Small intestine (tissue), 7 donors: ENCODE measurements at regions not wholly inside any gene's neighbourhood (a gene's known extent, or its start where the extent isn't known, plus 50 kb on each side); places are given as distances from the start of the nearest gene placed in this dataset.

Source experiments
- DNase-seq, 2 donors: peaks; one replicate each; pipeline versions ENCODE4 v3.0.0 to v3.0.0-alpha.2; 2013
- FAIRE-seq: peaks from 2 replicates; lab custom pipeline; 2012; peaks lifted over from hg19 to GRCh38; lab: Jason Lieb, UNC
- H3K27ac ChIP-seq, 3 donors: one replicate each; pipeline ENCODE4 v1.5.1; 2013; ENCODE audit warnings: low read length in 2 of 3, mild to moderate bottlenecking in 2 of 3, control low read depth in 1 of 3, inconsistent platforms in 1 of 3, low read depth in 1 of 3, moderate library complexity in 1 of 3
- H3K27me3 ChIP-seq, 3 donors: one replicate each; pipeline ENCODE4 v1.6.1; 2013; ENCODE audit warnings: low read length in 3 of 3, inconsistent platforms in 1 of 3; ENCODE audit not compliant: control insufficient read depth in 3 of 3, insufficient read depth in 3 of 3
- H3K36me3 ChIP-seq, 3 donors: one replicate each; pipeline ENCODE4 v1.6.1; 2013; ENCODE audit warnings: low read length in 3 of 3, inconsistent platforms in 1 of 3, low read depth in 1 of 3, mild to moderate bottlenecking in 1 of 3, moderate library complexity in 1 of 3; ENCODE audit not compliant: control insufficient read depth in 3 of 3, insufficient read depth in 2 of 3
- H3K4me1 ChIP-seq, 3 donors: one replicate each; pipeline ENCODE4 v1.6.1; 2013; ENCODE audit warnings: low read length in 2 of 3, inconsistent platforms in 1 of 3, low read depth in 1 of 3, mild to moderate bottlenecking in 1 of 3, moderate library complexity in 1 of 3; ENCODE audit not compliant: control insufficient read depth in 3 of 3, insufficient read depth in 2 of 3
- H3K4me3 ChIP-seq, 3 donors: one replicate each; pipeline ENCODE4 v1.5.1; 2013; ENCODE audit warnings: low read length in 3 of 3, control low read depth in 1 of 3, inconsistent platforms in 1 of 3, low read depth in 1 of 3, mild to moderate bottlenecking in 1 of 3, moderate library complexity in 1 of 3
- H3K9me3 ChIP-seq, 2 donors: one replicate each; pipeline ENCODE4 v1.6.1; 2013; ENCODE audit warnings: low read depth in 1 of 2, low read length in 1 of 2; ENCODE audit not compliant: control insufficient read depth in 2 of 2, insufficient read depth in 1 of 2
- WGBS, 3 donors: extraction: QIAGEN DNeasy Blood & Tissue Kit; methylation state at CpG; one replicate each; pipeline ENCODE4 v1.1.7; 2013; 5-methylcytosine and 5-hydroxymethylcytosine counted together
- donor health status: healthy with polysubstance abuse.
- donor health status: control.
- donor health status: control.
- donor health status: Bipolar disorder and iron deficiency.
- donor health status: healthy.

GRCh38 chr1:78760858-78761257, 111.2 kb downstream of the IFI44 start:
- Histone ChIP-seq H3K36me3 (no peaks in the 10 kb centered on the region), H3K27me3 (no peaks in the 10 kb centered on the region), H3K27ac (no peak overlapping the region), H3K4me3 (no peak overlapping the region), H3K9me3 (no peaks in the 10 kb centered on the region), H3K4me1 (no peaks in the 10 kb centered on the region)
- FAIRE-seq (no peak), DNase-seq (no peak)
- WGBS, 3 donors = 20 to 48% (median 33%) methylated on average over 2 of the region's 2 CpGs

- FAIRE-seq (no peak), DNase-seq (no peak)
- 89 to 91% (median 90%) methylated on average over 4 of the region's 4 CpGs for WGBS, 3 donors
- no peaks in the 10 kb centered on the region for H3K27me3 ChIP-seq
- no peaks in the 10 kb centered on the region for H3K4me1 ChIP-seq
- no peak overlapping the region for H3K27ac ChIP-seq
- no peaks in the 10 kb centered on the region for H3K9me3 ChIP-seq
- no peak overlapping the region for H3K4me3 ChIP-seq
- no peaks in the 10 kb centered on the region for H3K36me3 ChIP-seq
Observed at GRCh38 chr1:78762113-78762512, 112.5 kb downstream of the IFI44 start.

- FAIRE-seq (no peak), DNase-seq (no peak)
- Histone ChIP-seq H3K9me3 (peaks cover 0 to 4% of the 10 kb centered on the region in 2 donors), H3K36me3 (no peaks in the 10 kb centered on the region), H3K27me3 (no peaks in the 10 kb centered on the region), H3K4me1 (no peaks in the 10 kb centered on the region), H3K27ac (no peak overlapping the region), H3K4me3 (no peak overlapping the region)
- WGBS, 3 donors = 87 to 93% (median 92%) methylated on average over 3 of the region's 3 CpGs
Observed at GRCh38 chr1:78765489-78765888, 115.9 kb downstream of the IFI44 start.

- WGBS, 3 donors = 46 to 51% (median 50%) methylated on average over 2 of the region's 2 CpGs
- no peak for FAIRE-seq
- Histone ChIP-seq H3K4me1 (no peaks in the 10 kb centered on the region), H3K27me3 (no peaks in the 10 kb centered on the region), H3K4me3 (no peak overlapping the region), H3K36me3 (no peaks in the 10 kb centered on the region), H3K9me3 (no peaks in the 10 kb centered on the region), H3K27ac (no peak overlapping the region)
- DNase-seq = no peak
Observed at GRCh38 chr1:78779831-78780230, 130.2 kb downstream of the IFI44 start.

GRCh38 chr1:78787544-78787943, 137.9 kb downstream of the IFI44 start:
- Histone ChIP-seq H3K27ac (no peak overlapping the region), H3K27me3 (no peaks in the 10 kb centered on the region), H3K4me1 (no peaks in the 10 kb centered on the region), H3K9me3 (no peaks in the 10 kb centered on the region), H3K4me3 (no peak overlapping the region), H3K36me3 (no peaks in the 10 kb centered on the region)
- WGBS, 3 donors = 41 to 62% (median 45%) methylated on average over 2 of the region's 2 CpGs
- no peak for FAIRE-seq
- no peak for DNase-seq

GRCh38 chr1:78790174-78790573, 140.5 kb downstream of the IFI44 start:
- DNase-seq (no peak), FAIRE-seq (no peak)
- no peaks in the 10 kb centered on the region for H3K27me3 ChIP-seq
- WGBS, 3 donors = 66 to 79% (median 69%) methylated on average over 3 of the region's 3 CpGs
- no peaks in the 10 kb centered on the region for H3K36me3 ChIP-seq
- H3K4me3 ChIP-seq = no peak overlapping the region
- H3K27ac ChIP-seq = no peak overlapping the region
- H3K9me3 ChIP-seq = no peaks in the 10 kb centered on the region
- H3K4me1 ChIP-seq = no peaks in the 10 kb centered on the region

- FAIRE-seq (no peak), DNase-seq (no peak)
- H3K4me3 ChIP-seq = no peak overlapping the region
- H3K27me3 ChIP-seq = no peaks in the 10 kb centered on the region
- 77 to 90% (median 88%) methylated on average over 1 of the region's 1 CpG for WGBS, 3 donors
- H3K36me3 ChIP-seq = no peaks in the 10 kb centered on the region
- H3K27ac ChIP-seq = no peak overlapping the region
- H3K4me1 ChIP-seq = no peaks in the 10 kb centered on the region
- no peaks in the 10 kb centered on the region for H3K9me3 ChIP-seq
Observed at GRCh38 chr1:78792756-78793155, 143.1 kb downstream of the IFI44 start.

- H3K9me3 ChIP-seq = no peaks in the 10 kb centered on the region
- FAIRE-seq (no peak), DNase-seq (no peak)
- H3K4me1 ChIP-seq = no peaks in the 10 kb centered on the region
- H3K27ac ChIP-seq = no peak overlapping the region
- no peak overlapping the region for H3K4me3 ChIP-seq
- no peaks in the 10 kb centered on the region for H3K36me3 ChIP-seq
- WGBS, 3 donors = 44 to 59% (median 49%) methylated on average over 3 of the region's 3 CpGs
- no peaks in the 10 kb centered on the region for H3K27me3 ChIP-seq
Observed at GRCh38 chr1:78797108-78797781, 147.6 kb downstream of the IFI44 start.

GRCh38 chr1:78799926-78800325, 150.3 kb downstream of the IFI44 start:
- Histone ChIP-seq H3K9me3 (no peaks in the 10 kb centered on the region), H3K4me1 (no peaks in the 10 kb centered on the region), H3K27me3 (no peaks in the 10 kb centered on the region), H3K4me3 (no peak overlapping the region), H3K36me3 (no peaks in the 10 kb centered on the region), H3K27ac (no peak overlapping the region)
- 73 to 83% (median 82%) methylated on average over 1 of the region's 1 CpG for WGBS, 3 donors
- no peak for FAIRE-seq
- no peak for DNase-seq
